ENCODE measurements at regions not wholly inside any gene's neighbourhood (a gene's known extent, or its start where the extent isn't known, plus 50 kb on each side); places are given as distances from the start of the nearest gene placed in this dataset.

DNA sequence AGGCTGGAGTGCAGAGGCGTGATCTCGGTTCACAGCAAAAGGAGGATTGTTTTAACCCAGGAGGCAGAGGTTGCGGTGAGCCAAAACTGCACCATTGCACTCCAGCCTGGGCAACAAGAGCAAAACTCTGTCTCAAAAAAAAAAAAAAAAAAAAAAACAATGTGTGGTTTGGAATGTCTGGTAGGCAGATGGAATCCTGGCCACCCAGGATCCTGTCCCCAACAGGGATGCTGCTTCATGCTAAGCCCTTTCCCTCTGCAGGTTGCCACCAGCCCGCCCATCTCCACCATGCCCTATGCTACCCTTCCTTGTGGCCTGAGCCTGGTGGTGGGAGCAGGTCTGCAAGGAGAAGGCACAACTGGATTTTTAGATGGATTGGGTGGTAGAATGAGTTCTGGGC, 129.7 kb upstream of the HAND1 start:
- TF ChIP-seq, protein P1, sequence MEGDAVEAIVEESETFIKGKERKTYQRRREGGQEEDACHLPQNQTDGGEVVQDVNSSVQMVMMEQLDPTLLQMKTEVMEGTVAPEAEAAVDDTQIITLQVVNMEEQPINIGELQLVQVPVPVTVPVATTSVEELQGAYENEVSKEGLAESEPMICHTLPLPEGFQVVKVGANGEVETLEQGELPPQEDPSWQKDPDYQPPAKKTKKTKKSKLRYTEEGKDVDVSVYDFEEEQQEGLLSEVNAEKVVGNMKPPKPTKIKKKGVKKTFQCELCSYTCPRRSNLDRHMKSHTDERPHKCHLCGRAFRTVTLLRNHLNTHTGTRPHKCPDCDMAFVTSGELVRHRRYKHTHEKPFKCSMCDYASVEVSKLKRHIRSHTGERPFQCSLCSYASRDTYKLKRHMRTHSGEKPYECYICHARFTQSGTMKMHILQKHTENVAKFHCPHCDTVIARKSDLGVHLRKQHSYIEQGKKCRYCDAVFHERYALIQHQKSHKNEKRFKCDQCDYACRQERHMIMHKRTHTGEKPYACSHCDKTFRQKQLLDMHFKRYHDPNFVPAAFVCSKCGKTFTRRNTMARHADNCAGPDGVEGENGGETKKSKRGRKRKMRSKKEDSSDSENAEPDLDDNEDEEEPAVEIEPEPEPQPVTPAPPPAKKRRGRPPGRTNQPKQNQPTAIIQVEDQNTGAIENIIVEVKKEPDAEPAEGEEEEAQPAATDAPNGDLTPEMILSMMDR (IDR thresholded peaks at IDR 0.05; ENCODE audit: low read depth, low read length), result no peak
- Histone ChIP-seq H3K36me3 (no peaks in the 10 kb centered on the region), H3K9me3 (ENCODE audit: severe bottlenecking) (no peaks in the 10 kb centered on the region), H3K27ac (no peak overlapping the region), H3K4me3 (ENCODE audit: low read depth, low read length) (no peak overlapping the region), H3K27me3 (ENCODE audit: insufficient read depth, low read depth, severe bottlenecking) (peaks cover 2% of the 10 kb centered on the region)
- no peak for DNase-seq

DNA sequence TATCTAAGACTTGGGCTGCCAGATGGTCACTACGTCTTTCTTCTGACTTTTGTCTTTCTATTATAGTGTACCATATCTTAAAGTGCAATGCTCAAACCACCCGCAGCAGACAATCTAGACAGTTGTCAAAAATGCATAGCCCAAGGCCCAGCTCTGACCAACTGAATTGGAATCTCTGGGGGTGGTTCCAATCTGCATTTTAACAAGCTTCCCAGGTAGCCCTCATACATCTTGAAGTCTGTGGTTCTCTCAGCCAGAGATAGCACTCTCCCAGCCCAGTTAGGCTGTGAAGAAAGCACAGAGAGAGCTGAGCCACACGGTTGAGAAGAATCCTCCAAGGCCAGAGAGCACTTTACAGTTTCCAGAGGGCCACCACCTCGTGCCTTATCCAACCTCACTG, 128.2 kb upstream of the HAND1 start:
- Histone ChIP-seq H3K4me3 (ENCODE audit: low read depth, low read length) (no peak overlapping the region), H3K27me3 (ENCODE audit: insufficient read depth, low read depth, severe bottlenecking) (peaks cover 2% of the 10 kb centered on the region), H3K36me3 (no peaks in the 10 kb centered on the region), H3K9me3 (ENCODE audit: severe bottlenecking) (no peaks in the 10 kb centered on the region), H3K27ac (no peak overlapping the region)
- DNase-seq, result no peak
- TF ChIP-seq, protein P1 (IDR thresholded peaks at IDR 0.05; ENCODE audit: low read depth, low read length), result no peak

DNA sequence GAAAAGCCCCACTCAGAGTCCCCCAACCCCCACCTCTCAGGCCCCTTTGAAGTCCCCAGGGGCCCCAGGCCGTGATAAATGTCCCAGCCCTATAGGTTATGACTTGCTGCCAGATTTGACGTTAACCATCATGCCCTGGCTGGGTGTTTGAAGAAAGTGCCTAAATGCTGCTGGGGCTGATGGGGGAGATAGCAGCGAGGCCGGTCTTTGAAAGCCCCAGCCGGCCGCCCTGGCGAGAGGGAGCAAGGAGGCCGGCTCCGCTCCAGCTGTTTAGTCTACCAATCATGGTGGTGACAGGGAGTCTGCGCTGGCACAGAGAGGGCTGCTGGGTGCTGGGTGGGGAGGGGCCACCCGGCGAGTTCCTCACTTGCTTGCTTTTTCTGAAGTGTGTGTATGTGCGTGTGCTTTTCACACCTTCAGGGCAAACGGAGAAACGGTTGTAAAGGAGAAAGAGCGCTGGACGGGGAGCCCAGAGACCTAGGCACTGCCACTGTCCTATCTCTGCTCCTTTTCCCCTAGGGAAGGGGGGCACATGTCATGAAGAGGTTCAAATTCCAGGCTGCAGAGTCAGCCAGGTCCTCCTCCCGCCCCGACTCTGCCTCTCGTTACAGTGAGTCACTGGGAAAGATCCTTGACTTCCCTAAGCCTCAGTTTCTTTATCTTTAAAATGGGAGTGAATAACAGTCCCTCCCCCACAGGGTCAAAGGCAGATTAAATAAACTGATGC, 126.1 kb upstream of the HAND1 start:
- TF ChIP-seq, protein P1 (IDR thresholded peaks at IDR 0.05; ENCODE audit: low read depth, low read length), result no peak
- no peaks in the 10 kb centered on the region for H3K36me3 ChIP-seq
- no peak overlapping the region for H3K4me3 ChIP-seq (ENCODE audit: low read depth, low read length)
- H3K9me3 ChIP-seq (ENCODE audit: severe bottlenecking), result no peaks in the 10 kb centered on the region
- H3K27me3 ChIP-seq (ENCODE audit: insufficient read depth, low read depth, severe bottlenecking), result no peaks in the 10 kb centered on the region
- H3K27ac ChIP-seq, result no peak overlapping the region
- no peak for DNase-seq

DNA sequence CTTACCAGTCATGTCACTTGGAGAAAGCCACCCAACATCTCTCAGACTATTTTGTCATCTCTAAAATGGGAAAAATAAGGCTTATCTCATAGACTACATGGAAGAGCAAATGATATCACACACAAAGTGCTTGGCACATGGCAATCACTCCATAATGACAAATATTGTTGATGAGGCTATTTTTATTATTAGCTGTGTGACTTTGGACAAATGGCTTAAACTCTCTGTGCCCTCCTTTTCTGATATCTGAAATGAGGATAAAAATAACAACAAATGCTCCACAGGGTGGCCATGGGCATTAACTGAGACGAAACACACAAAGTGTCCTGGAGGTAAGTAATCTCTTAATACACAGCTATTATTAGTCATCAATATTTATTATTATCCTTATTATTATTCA, 125.5 kb upstream of the HAND1 start:
- no peaks in the 10 kb centered on the region for H3K27me3 ChIP-seq (ENCODE audit: insufficient read depth, low read depth, severe bottlenecking)
- TF ChIP-seq, protein P1 (IDR thresholded peaks at IDR 0.05; ENCODE audit: low read depth, low read length), result no peak
- H3K4me3 ChIP-seq (ENCODE audit: low read depth, low read length), result no peak overlapping the region
- no peaks in the 10 kb centered on the region for H3K9me3 ChIP-seq (ENCODE audit: severe bottlenecking)
- no peak overlapping the region for H3K27ac ChIP-seq
- DNase-seq, result no peak
- no peaks in the 10 kb centered on the region for H3K36me3 ChIP-seq

DNA sequence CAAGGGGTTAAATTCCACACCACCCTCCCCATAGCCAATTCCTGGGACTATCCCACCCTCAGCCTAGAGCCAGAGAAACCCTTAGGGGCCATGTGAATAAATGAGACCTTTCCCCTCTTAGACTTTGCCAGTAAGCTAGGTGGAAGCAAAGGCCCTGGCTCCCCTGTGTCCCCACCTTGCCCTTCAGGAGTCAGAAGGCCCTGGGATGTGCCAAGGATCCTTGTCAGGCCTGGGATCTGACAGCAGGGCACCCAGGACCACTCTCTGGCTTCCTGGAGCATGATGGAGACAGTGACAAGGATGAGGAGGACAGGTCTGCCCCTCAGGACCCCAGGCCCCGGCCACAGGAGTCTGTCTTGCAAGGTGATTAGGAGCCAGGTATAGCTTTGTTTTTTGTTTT, 125.0 kb upstream of the HAND1 start:
- no peak overlapping the region for H3K4me3 ChIP-seq (ENCODE audit: low read depth, low read length)
- TF ChIP-seq, protein P1 (IDR thresholded peaks at IDR 0.05; ENCODE audit: low read depth, low read length), result no peak
- no peak for DNase-seq
- H3K9me3 ChIP-seq (ENCODE audit: severe bottlenecking), result no peaks in the 10 kb centered on the region
- H3K27me3 ChIP-seq (ENCODE audit: insufficient read depth, low read depth, severe bottlenecking), result no peaks in the 10 kb centered on the region
- H3K36me3 ChIP-seq, result no peaks in the 10 kb centered on the region
- no peak overlapping the region for H3K27ac ChIP-seq

DNA sequence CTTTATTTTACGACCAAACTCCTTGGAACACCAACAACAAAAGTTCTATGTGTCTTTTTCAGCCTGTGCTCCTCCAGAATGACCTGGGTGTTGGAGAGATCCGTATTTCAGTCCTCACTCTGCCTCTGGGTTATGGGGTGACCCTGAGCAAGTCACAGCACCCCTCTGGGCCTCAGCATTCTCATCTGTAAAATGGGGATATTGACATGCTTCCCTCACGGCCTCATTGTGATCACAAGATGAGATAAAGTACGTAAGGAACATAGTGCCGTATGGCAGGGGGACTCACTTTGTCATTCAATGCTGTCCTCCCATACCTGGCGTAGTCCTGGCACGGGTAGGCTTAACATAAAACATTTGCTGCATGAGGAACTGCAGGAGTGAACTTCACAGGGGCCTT, 123.0 kb upstream of the HAND1 start:
- TF ChIP-seq, protein P1 (IDR thresholded peaks at IDR 0.05; ENCODE audit: low read depth, low read length), result no peak
- no peaks in the 10 kb centered on the region for H3K36me3 ChIP-seq
- no peak overlapping the region for H3K4me3 ChIP-seq (ENCODE audit: low read depth, low read length)
- H3K9me3 ChIP-seq (ENCODE audit: severe bottlenecking), result no peaks in the 10 kb centered on the region
- no peak overlapping the region for H3K27ac ChIP-seq
- no peaks in the 10 kb centered on the region for H3K27me3 ChIP-seq (ENCODE audit: insufficient read depth, low read depth, severe bottlenecking)
- no peak for DNase-seq
